Mammary epithelial cell (primary cell): ENCODE measurements at regions not wholly inside any gene's neighbourhood (a gene's known extent, or its start where the extent isn't known, plus 50 kb on each side); places are given as distances from the start of the nearest gene placed in this dataset.

Experiments
- EZH2 ChIP-seq: IDR thresholded peaks from 2 replicates; pipeline ENCODE4 v1.6.1; 2012; ENCODE audit warnings: low read length, inconsistent platforms, borderline replicate concordance
- TF ChIP-seq, protein P1 (sequence below), 2 donors: IDR thresholded peaks in 1 of 2; conservative IDR thresholded peaks in 1 of 2; 2 replicates each; pipeline ENCODE4 v1.5.1; 2011 to 2012; ENCODE audit warnings: inconsistent platforms in 2 of 2, low read length in 2 of 2, mild to moderate bottlenecking in 2 of 2, control low read depth in 1 of 2, low read depth in 1 of 2; ENCODE audit not compliant: insufficient read depth in 1 of 2; ENCODE audit errors: extremely low read depth in 1 of 2

DNA sequence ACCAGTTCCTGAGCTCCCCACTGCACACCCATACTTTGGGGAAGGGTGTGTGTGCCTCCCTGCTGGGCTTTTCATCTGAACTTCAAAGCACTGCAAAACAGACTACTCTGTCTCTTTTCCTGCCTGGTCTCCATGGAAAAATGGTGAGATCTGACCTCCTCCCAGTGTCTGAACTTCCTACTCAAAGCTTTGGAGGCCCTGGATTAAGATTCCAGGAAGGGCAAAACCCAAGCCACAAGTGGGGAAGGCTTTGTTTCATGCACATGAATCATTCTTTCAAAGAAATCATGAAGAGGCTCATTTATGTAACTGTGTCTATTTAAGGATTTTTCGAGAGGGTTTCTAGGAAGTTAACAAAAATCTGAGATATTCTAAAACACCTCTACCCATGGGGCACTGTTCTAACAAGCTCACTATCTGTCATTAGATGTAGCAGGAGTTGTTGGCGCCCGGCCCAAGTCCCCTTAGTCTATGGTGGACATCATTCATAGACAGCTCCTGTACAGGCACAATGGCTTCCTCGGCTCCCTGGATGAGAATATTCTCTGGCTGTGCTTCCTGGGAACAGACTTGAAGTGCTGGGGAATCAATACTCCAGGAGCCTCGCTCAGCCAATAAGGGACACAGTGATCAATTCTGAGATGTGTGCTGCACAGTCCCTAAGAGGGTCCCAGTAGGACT, 224.0 kb downstream of the KTN1 start:
- TF ChIP-seq, protein P1, sequence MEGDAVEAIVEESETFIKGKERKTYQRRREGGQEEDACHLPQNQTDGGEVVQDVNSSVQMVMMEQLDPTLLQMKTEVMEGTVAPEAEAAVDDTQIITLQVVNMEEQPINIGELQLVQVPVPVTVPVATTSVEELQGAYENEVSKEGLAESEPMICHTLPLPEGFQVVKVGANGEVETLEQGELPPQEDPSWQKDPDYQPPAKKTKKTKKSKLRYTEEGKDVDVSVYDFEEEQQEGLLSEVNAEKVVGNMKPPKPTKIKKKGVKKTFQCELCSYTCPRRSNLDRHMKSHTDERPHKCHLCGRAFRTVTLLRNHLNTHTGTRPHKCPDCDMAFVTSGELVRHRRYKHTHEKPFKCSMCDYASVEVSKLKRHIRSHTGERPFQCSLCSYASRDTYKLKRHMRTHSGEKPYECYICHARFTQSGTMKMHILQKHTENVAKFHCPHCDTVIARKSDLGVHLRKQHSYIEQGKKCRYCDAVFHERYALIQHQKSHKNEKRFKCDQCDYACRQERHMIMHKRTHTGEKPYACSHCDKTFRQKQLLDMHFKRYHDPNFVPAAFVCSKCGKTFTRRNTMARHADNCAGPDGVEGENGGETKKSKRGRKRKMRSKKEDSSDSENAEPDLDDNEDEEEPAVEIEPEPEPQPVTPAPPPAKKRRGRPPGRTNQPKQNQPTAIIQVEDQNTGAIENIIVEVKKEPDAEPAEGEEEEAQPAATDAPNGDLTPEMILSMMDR (conservative IDR thresholded peaks at IDR 0.05 in 1 of 2, IDR thresholded peaks at IDR 0.05 in 1 of 2; ENCODE audit: extremely low read depth in 1 of 2, insufficient read depth in 1 of 2, low read depth in 1 of 2, low read length in 2 of 2) = no peak
- TF ChIP-seq EZH2 = no peak
